Esophagus squamous epithelium (tissue), 4 donors: ENCODE measurements at regions not wholly inside any gene's neighbourhood (a gene's known extent, or its start where the extent isn't known, plus 50 kb on each side); places are given as distances from the start of the nearest gene placed in this dataset.

Experiments used
- POLR2A ChIP-seq, 4 donors: fragments of 450-650 bp; IDR thresholded peaks; one replicate each; pipeline ENCODE4 v1.6.1; 2017; ENCODE audit warnings: antibody characterized with exemption in 4 of 4, mild to moderate bottlenecking in 4 of 4, moderate library complexity in 3 of 4
- TF ChIP-seq, protein P1 (sequence below), 6 experiments: fragments of 450-650 bp in 4 of 6; fragments of 200-600 bp in 2 of 6; sonication (generic) in 2 of 6; IDR thresholded peaks; one replicate each; pipeline ENCODE4 v1.5.1; 2016 to 2019; ENCODE audit warnings: antibody characterized with exemption in 6 of 6, mild to moderate bottlenecking in 4 of 6, moderate library complexity in 4 of 6

DNA sequence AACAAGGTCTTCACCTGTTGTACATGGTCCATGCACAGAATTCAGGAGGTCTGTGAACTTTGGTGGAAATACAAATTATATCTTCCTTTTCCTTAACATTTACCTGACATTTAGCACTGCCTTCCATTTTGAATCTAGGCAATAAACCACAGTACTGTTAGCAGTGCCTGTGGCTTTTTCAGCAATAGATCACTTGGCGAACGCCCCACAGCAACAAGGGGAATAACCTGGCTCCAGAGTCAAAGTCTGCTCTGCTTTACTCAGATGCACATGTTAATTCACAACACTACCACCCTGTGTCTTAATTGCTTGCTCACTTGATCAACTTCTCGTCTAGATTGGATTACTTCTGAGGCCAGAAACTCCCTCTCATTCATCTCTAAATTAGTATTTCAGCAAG is 414.6 kb upstream of the PROK2 start:
- TF ChIP-seq, protein P1, sequence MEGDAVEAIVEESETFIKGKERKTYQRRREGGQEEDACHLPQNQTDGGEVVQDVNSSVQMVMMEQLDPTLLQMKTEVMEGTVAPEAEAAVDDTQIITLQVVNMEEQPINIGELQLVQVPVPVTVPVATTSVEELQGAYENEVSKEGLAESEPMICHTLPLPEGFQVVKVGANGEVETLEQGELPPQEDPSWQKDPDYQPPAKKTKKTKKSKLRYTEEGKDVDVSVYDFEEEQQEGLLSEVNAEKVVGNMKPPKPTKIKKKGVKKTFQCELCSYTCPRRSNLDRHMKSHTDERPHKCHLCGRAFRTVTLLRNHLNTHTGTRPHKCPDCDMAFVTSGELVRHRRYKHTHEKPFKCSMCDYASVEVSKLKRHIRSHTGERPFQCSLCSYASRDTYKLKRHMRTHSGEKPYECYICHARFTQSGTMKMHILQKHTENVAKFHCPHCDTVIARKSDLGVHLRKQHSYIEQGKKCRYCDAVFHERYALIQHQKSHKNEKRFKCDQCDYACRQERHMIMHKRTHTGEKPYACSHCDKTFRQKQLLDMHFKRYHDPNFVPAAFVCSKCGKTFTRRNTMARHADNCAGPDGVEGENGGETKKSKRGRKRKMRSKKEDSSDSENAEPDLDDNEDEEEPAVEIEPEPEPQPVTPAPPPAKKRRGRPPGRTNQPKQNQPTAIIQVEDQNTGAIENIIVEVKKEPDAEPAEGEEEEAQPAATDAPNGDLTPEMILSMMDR (IDR thresholded peaks at IDR 0.05): no peak
- TF ChIP-seq POLR2A (IDR thresholded peaks at IDR 0.05): no peak
